Activated CD8-positive, alpha-beta memory T cell treated with anti-CD3 and anti-CD28 coated beads, Interleukin-2, amount 50 U/mL, for 24 hours (primary cell): ENCODE measurements at regions not wholly inside any gene's neighbourhood (a gene's known extent, or its start where the extent isn't known, plus 50 kb on each side); places are given as distances from the start of the nearest gene placed in this dataset.
"Not testable (repeated sequence)": the region's sequence is repeated elsewhere in the genome, so short reads cannot be mapped to it uniquely, and the experiment has no call there.

Source experiments
- DNase-seq: peaks from one replicate; pipeline ENCODE4 v3.0.0-alpha.2; 2020; ENCODE audit errors: extremely low read depth

DNA sequence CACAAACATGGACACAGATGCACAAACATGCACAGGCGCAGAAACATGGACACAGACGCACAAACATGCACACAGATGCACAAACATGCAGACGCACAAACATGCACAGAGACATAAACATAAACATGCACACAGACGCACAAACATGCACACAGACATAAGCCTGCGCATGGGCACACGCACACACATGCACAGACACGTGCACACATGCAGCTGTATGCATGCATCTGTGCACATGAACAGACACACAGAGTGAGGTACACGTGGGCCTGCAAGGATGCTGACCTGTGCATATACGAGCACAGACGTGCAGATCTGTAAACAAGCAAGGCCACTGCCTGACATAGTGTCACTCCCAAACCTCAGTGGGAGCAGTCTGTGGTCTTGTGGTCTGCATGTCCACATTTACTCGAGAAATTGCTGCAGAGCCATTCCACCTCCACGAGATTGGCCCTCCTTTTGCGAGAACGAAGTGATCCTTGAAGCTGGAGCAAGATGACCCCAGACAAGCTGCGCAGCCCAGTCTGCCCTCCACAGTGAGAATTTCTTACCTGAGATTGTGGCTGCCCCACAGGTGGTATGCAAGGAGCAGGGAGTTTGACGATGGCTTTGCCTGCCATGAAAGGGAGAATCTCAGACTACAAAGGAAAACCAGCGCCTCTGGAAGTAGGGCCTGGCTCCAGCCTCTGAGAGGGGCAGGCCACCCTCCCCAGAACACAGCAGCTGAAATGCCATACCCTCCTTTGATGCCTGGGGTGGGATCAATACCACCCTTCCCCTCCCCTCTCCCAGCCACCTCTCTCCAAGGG is 299.9 kb downstream of the BRD1 start:
- no peak for DNase-seq

GRCh38 chr22:49525801-49526535 is 301.7 kb downstream of the BRD1 start:
- DNase-seq: no peak

DNA sequence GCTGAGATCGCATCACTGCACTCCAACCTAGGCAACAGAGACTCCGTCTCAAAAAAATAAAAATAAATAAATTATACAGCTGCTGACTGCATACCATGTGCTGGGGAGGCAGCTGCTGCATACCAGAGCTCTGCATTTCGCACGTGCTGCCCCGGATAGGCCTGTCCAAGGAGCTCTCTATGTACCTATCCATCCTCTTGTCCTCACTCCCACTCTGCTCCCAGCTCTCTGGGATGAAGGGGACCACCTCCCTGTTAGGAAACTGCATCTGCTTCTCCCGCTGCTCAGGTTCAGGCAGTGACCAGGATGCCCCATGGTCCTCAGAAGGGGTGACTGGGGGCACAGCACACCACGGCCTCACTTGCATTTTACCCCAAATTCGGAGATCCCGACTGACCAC is 302.3 kb downstream of the BRD1 start:
- no peak for DNase-seq

DNA sequence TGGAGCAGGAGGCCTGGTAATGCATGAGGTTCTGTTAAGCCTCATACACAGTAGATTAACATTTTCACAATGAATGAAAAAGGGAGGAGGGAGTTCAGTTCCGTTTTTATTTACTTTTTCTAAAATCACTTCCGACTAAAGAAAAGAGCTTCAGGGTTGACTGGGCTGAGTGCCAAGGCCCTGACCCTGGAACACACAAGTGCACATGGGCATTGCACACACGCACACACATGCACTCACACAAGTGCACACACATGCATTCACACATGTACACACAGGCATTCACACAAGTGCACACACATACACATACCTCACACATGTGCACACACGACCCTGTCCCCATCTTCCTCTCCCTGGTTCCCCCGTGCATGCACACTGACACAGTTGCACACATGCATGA is 303.3 kb downstream of the BRD1 start:
- no peak for DNase-seq

DNA sequence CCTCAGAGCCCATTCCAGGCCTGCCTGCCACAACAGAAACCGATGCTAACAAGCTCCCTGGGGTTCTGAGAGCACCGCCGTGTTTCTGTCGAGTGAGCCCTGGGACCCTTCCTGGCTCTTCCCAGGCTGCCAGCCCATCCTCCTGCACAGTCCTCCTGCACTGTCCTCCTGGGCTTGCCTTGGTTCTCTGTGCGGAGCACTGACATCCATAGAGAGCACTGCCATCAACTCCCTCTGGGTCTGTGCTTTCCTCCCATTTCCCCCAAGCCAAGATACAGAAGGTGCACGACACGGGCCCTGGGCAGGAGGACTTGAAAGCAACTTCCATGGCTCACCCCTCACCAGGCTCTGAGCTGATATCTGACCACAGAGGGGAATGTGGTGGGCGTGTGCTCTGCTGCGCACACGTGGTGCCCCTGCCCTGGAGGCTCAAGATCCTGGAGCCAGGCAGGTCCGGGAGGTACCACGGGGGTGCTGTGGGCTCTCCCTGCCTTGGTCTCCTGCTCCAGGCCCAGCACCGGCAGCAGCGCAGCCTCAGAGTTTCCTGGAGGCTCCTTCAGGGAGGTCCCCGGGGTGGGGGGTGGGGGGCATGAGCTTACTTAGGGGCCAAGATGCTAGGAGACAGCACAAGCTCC is 304.2 kb downstream of the BRD1 start:
- DNase-seq: no peak

GRCh38 chr22:49522582-49523373 is 304.9 kb downstream of the BRD1 start:
- no peak for DNase-seq

DNA sequence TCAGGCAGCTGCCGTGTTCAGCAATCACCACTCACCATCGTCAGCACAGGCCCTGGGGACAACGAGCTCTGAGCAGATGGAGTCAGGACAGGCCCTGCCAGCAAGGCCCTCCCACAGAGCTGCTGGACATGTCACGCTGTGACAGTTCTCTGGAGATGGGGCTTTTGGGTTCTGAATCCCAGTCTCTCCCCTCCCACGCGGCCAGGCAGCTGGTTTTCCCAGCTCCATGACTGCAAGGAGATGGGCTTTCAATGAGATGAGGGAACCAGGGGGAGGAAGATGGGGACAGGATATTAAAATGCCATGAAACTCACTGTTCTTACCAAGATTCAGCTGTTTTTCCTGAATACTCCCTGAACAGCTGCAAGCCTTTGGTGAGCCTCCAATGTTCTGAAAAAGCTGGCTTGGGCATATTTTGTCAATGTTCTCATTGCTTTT is 305.9 kb downstream of the BRD1 start:
- DNase-seq: no peak

- no peak for DNase-seq
Observed at GRCh38 chr22:49519117-49519737, 308.4 kb downstream of the BRD1 start.

DNA sequence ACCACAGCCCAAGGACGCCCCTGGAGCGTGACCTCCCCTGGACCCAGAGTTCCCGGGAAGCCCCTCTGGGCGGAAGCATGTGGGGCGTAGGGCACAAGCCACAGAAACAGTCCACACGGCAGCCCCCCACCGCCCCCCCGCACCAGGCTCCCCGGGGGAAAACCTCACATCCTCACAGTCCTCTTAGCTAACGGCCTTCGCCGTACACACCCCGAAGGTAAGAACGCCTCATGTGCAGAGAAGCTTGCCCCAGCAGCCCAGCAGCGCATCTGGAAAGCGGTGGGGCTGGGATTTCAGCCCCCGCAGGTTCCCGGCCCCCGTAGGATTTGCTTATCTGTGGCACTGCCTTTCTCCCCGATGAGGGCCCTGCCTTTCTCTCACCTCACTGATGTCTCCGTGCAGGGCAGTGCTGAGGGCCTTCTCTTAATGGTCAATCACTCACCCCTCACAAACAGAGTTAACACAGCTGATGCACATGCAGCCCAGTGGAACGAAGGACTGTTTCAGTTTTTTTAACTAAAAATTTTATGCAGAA is 309.2 kb downstream of the BRD1 start:
- no peak for DNase-seq

GRCh38 chr22:49517667-49518185 is 309.9 kb downstream of the BRD1 start:
- no peak for DNase-seq

DNA sequence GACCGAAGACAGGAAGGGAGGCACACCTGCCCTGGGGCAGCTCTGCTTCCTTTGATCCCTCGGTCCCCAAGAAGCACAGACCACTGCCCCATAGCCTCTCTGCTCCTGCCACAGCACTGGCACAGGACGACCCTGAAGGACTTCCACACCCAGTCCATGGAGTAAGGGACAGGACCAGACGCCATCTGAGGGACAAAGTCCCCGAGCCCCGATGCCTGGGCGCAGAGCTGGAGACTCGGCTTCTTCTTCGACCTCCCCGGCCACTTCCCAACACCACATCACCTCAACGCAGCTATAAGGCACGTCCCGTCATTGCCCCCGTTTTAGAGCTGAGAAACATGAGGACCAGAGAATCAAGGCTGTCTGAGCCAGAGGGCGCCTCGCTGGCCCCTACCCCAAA is 310.5 kb downstream of the BRD1 start:
- DNase-seq: no peak

GRCh38 chr22:49515475-49515874 is 312.2 kb downstream of the BRD1 start:
- DNase-seq: no peak

DNA sequence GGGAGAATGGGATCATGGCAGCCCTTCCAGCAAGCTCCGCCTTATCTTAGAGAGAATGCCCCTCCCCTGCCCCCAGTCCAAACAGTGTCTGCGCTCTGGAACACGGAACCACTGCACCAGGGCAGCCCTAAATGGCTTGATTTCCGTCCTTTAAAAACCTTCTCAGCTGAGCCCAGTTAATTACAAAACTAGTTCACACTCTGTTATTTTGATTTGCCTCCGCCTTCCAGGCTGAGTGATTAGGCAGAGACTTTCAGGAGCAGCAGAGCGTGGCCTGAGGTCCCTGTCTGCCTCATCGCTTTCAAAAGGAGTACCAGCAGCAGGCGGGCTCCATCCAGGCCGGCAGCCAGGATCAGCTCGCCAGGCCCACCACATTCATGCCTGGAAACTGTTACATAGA is 313.0 kb downstream of the BRD1 start:
- DNase-seq: no peak

GRCh38 chr22:49514211-49514610 is 313.5 kb downstream of the BRD1 start:
- DNase-seq: no peak

GRCh38 chr22:49513358-49513851 is 314.3 kb downstream of the BRD1 start:
- DNase-seq: no peak

DNA sequence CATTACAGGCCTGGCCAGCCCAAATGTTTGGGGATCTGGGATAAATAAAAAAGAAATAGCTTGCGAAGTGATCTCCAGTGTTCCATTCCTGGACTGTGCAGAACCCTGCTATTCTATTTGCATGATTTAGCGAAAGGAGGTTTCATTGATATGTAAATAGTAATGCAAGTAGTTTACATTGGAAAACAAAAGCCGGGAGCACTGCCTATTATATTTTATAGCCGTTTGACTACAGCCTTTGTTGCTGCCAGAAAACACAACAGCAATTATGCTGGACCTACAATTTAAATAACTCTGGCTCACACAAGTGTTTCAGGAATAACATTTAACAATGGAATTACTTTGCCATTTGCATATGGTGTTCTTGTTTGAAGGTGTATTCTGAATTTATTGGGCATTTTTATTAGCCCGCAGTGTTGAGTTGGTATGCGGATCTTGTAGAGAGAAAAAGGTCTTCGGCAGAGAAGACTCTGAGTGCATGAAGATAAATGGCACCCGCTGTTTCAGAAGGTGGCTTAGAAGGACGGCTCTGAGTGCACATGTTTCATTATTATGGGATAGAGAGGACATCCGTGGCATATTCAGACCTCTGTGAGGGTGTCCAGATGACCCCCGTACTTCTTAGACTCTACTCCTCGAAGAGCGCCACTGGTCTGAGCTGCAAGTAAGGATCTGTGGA is 315.0 kb downstream of the BRD1 start:
- DNase-seq: no peak

DNA sequence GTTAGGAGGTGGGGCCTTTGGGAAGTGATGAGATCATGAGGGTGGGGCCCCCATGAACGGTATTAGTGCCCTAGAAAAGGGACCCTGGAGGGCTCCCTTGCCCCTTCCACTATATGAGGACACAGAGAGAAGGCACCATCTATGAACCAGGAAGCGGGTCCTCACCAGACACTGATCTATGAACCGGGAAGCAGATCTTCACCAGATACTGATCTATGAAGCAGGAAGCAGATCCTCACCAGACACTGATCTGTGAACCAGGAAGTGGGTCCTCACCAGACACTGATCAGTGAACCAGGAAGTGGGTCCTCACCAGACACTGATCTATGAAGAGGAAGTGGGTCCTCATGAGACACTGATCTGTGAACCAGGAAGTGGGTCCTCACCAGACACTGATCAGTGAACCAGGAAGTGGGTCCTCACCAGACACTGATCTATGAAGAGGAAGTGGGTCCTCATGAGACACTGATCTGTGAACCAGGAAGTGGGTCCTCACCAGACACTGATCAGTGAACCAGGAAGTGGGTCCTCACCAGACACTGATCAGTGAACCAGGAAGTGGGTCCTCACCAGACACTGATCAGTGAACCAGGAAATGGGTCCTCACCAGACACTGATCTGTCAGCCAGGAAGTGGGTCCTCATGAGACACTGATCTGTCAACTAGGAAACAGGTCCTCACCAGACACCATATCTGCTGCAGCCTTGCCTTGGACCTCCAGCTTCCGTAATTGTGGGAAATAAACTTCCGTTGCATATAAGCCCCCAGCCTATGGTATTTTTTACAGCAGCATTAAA is 316.1 kb downstream of the BRD1 start:
- DNase-seq: not testable (repeated sequence)

GRCh38 chr22:49510718-49511117 is 317.0 kb downstream of the BRD1 start:
- DNase-seq: no peak

DNA sequence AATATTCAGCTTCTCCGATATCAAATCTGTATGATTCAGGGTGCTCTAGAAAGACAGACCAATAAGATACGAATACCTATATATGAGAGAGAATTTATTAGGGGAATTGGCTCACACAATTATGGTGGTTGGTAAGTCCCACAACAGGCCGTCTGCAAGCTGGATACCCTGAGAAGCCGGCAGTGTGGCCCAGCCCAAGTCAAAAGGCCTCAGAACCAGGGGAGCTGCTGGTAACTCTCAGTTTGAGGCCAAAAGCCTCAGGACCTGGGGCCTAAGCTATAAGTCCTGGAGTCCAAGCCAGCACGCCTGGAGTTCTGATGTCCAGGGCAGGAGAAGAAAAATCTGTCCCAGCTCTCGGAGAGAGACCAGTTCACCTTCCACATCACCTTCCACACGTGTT is 318.7 kb downstream of the BRD1 start:
- no peak for DNase-seq
